ENCODE measurements at regions not wholly inside any gene's neighbourhood (a gene's known extent, or its start where the extent isn't known, plus 50 kb on each side); places are given as distances from the start of the nearest gene placed in this dataset.

- H3K4me3 ChIP-seq (ENCODE audit: low read length), result no peak overlapping the region
- no peak for TF ChIP-seq CTCF (conservative IDR thresholded peaks at IDR 0.05; ENCODE audit: low read length)
- DNase-seq (ENCODE audit: low read depth), result no peak
Observed at GRCh38 chr4:32625687-32626337, 1905.6 kb downstream of the PCDH7 start.

- H3K4me3 ChIP-seq (ENCODE audit: low read length), result no peak overlapping the region
- no peak for TF ChIP-seq CTCF (conservative IDR thresholded peaks at IDR 0.05; ENCODE audit: low read length)
- DNase-seq (ENCODE audit: low read depth), result no peak
Observed at GRCh38 chr4:32631831-32632230, 1911.7 kb downstream of the PCDH7 start.

GRCh38 chr4:32633421-32633820, 1913.3 kb downstream of the PCDH7 start:
- no peak for DNase-seq (ENCODE audit: low read depth)
- H3K4me3 ChIP-seq (ENCODE audit: low read length), result no peak overlapping the region
- no peak for TF ChIP-seq CTCF (conservative IDR thresholded peaks at IDR 0.05; ENCODE audit: low read length)

- no peak for DNase-seq (ENCODE audit: low read depth)
- no peak overlapping the region for H3K4me3 ChIP-seq (ENCODE audit: low read length)
- TF ChIP-seq CTCF (conservative IDR thresholded peaks at IDR 0.05; ENCODE audit: low read length), result no peak
Observed at GRCh38 chr4:32645653-32646052, 1925.5 kb downstream of the PCDH7 start.

GRCh38 chr4:32658019-32658418, 1937.8 kb downstream of the PCDH7 start:
- no peak for TF ChIP-seq CTCF (conservative IDR thresholded peaks at IDR 0.05; ENCODE audit: low read length)
- no peak overlapping the region for H3K4me3 ChIP-seq (ENCODE audit: low read length)
- DNase-seq (ENCODE audit: low read depth), result no peak

GRCh38 chr4:32661229-32661628, 1941.1 kb downstream of the PCDH7 start:
- no peak for DNase-seq (ENCODE audit: low read depth)
- no peak for TF ChIP-seq CTCF (conservative IDR thresholded peaks at IDR 0.05; ENCODE audit: low read length)
- no peak overlapping the region for H3K4me3 ChIP-seq (ENCODE audit: low read length)

- no peak for TF ChIP-seq CTCF (conservative IDR thresholded peaks at IDR 0.05; ENCODE audit: low read length)
- DNase-seq (ENCODE audit: low read depth), result no peak
- no peak overlapping the region for H3K4me3 ChIP-seq (ENCODE audit: low read length)
Observed at GRCh38 chr4:32662803-32663202, 1942.6 kb downstream of the PCDH7 start.
